DND-41 (cell line): ENCODE measurements at regions not wholly inside any gene's neighbourhood (a gene's known extent, or its start where the extent isn't known, plus 50 kb on each side); places are given as distances from the start of the nearest gene placed in this dataset.

Source experiments
- ATAC-seq: fragments of 200-7000 bp; cut with Tn5 transposase; 3 replicates; pipeline ENCODE4 v1.9.1; 2021; ENCODE audit warnings: low read depth; ENCODE audit not compliant: insufficient read depth
- DNase-seq: peaks from one replicate; pipeline ENCODE4 v3.0.0-alpha.2; 2020
- H2AFZ ChIP-seq: 2 replicates; pipeline ENCODE4 v1.6.0; 2012; ENCODE audit warnings: low read depth, low read length
- H3K27ac ChIP-seq: 2 replicates; pipeline ENCODE4 v1.5.1; 2012; ENCODE audit warnings: low read length, inconsistent platforms
- H3K27me3 ChIP-seq: fragments of 200-600 bp; sonication (generic); 2 replicates; pipeline ENCODE4 v1.6.0; 2012; ENCODE audit warnings: low read length, mild to moderate bottlenecking, inconsistent platforms; ENCODE audit not compliant: insufficient read depth, poor library complexity
- H3K36me3 ChIP-seq: 2 replicates; pipeline ENCODE4 v1.5.1; 2012; ENCODE audit warnings: low read length, inconsistent platforms; ENCODE audit not compliant: insufficient read depth
- H3K4me1 ChIP-seq: 2 replicates; pipeline ENCODE4 v1.5.1; 2012; ENCODE audit warnings: mild to moderate bottlenecking, low read length; ENCODE audit not compliant: insufficient read depth
- H3K4me2 ChIP-seq: 2 replicates; pipeline ENCODE4 v1.6.0; 2012; ENCODE audit warnings: mild to moderate bottlenecking, moderate library complexity, low read length, inconsistent platforms; ENCODE audit not compliant: insufficient read depth
- H3K4me3 ChIP-seq, 2 experiments: fragments of 200-600 bp in 1 of 2; shearing (Covaris generic) in 1 of 2; 2 replicates each; pipeline ENCODE4 v1.5.1; 2012 to 2016; ENCODE audit warnings: inconsistent platforms in 2 of 2, low read length in 2 of 2, mild to moderate bottlenecking in 2 of 2, low read depth in 1 of 2, moderate library complexity in 1 of 2
- H3K79me2 ChIP-seq: 2 replicates; pipeline ENCODE4 v1.6.0; 2012; ENCODE audit warnings: low read length, inconsistent platforms; ENCODE audit not compliant: insufficient read depth
- H3K9ac ChIP-seq: 2 replicates; pipeline ENCODE4 v1.6.0; 2012; ENCODE audit warnings: low read depth, mild to moderate bottlenecking, inconsistent platforms, low read length, moderate library complexity
- H3K9me3 ChIP-seq: 2 replicates; pipeline ENCODE4 v1.5.1; 2012; ENCODE audit warnings: low read length, moderate library complexity, mild to moderate bottlenecking, inconsistent platforms; ENCODE audit not compliant: insufficient read depth, severe bottlenecking
- H4K20me1 ChIP-seq: 2 replicates; pipeline ENCODE4 v1.6.0; 2012; ENCODE audit warnings: low read length; ENCODE audit not compliant: insufficient read depth
- EZH2 ChIP-seq: IDR thresholded peaks from 3 replicates; pipeline ENCODE4 v1.6.1; 2012; ENCODE audit warnings: borderline replicate concordance, low read depth, mild to moderate bottlenecking, moderate library complexity, low read length, inconsistent platforms; ENCODE audit not compliant: severe bottlenecking
- TF ChIP-seq, protein P1 (sequence below): IDR thresholded peaks from 2 replicates; pipeline ENCODE4 v1.5.1; 2012; ENCODE audit warnings: borderline replicate concordance, low read length, moderate library complexity, mild to moderate bottlenecking; ENCODE audit not compliant: poor library complexity, severe bottlenecking; ENCODE audit errors: extremely low read depth

DNA sequence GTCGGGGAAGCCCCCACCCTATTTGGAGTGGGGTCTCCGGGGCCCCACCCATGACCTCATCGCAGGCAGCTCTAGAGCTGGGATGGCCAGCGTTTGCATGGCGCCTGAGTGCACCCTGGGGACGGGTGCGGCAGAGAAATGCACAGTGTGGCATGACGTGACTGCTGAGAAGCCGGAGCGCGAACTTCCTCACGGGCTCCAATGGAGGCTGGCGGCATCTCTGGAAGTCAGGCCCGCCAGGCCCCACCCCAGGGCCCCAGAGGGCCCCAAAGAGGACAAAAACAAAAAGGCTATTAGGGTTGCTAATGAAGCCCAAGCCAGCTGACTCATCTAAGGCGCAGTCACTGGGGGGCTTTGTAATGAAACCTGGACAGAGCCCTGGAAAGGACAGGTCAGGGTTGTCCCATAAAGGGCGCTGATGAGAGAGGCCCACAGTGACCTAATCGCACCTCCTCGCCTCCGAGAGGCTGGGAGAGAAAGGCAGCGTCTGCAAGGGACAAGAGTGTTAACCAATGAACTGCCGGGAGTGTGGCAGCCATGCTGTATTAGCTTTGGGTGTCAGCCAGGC is 86.0 kb upstream of the C1QTNF7 start:
- H3K27ac ChIP-seq: no peak overlapping the region
- no peak overlapping the region for H2AFZ ChIP-seq
- H3K27me3 ChIP-seq: peaks cover 3% of the 10 kb centered on the region
- ATAC-seq: no peak
- DNase-seq: no peak
- H3K4me3 ChIP-seq: no peak overlapping the region
- no peaks in the 10 kb centered on the region for H3K4me1 ChIP-seq
- no peaks in the 10 kb centered on the region for H3K79me2 ChIP-seq
- no peak overlapping the region for H3K9ac ChIP-seq
- H3K9me3 ChIP-seq: no peaks in the 10 kb centered on the region
- no peak overlapping the region for H3K4me2 ChIP-seq
- no peak for TF ChIP-seq EZH2
- TF ChIP-seq, protein P1, sequence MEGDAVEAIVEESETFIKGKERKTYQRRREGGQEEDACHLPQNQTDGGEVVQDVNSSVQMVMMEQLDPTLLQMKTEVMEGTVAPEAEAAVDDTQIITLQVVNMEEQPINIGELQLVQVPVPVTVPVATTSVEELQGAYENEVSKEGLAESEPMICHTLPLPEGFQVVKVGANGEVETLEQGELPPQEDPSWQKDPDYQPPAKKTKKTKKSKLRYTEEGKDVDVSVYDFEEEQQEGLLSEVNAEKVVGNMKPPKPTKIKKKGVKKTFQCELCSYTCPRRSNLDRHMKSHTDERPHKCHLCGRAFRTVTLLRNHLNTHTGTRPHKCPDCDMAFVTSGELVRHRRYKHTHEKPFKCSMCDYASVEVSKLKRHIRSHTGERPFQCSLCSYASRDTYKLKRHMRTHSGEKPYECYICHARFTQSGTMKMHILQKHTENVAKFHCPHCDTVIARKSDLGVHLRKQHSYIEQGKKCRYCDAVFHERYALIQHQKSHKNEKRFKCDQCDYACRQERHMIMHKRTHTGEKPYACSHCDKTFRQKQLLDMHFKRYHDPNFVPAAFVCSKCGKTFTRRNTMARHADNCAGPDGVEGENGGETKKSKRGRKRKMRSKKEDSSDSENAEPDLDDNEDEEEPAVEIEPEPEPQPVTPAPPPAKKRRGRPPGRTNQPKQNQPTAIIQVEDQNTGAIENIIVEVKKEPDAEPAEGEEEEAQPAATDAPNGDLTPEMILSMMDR: no peak
- no peaks in the 10 kb centered on the region for H3K36me3 ChIP-seq
- H4K20me1 ChIP-seq: no peaks in the 10 kb centered on the region

DNA sequence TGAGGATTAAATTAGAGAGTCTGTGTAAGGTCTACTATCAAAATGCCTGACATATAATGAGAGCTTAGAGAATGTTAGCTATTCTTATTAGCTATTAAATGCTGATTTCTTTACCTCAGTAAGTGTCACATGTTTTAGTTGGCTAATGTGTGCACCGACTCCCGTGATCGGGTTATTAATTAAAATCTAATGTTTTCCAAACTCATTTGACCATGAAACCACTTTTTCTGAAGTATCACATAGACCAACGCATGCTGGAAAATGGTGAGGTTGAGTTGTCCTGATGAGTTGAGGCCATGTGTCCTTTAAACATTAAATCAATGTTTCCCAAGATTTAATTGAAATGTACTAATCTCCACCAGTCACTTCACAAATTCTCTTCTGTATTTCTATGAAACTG is 84.8 kb upstream of the C1QTNF7 start:
- peaks cover 3% of the 10 kb centered on the region for H3K27me3 ChIP-seq
- DNase-seq: no peak

DNA sequence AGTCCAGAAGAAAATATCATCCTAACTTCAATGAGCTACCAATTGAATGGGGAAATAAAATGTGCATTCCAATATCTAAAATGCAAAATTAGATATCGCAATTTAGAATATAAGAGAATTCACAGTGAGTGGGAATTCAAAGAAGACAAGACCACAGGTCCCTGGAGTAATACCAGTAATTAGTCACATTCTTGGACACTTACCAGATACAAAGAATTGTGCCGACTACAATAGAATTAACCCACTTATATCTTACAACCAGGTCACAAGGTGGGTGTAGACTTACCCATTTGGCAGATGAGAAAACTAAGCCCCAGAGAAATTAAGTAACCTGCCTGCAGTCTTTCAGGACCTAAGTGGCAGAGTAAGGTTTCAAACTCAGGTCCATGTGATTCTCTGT is 84.3 kb upstream of the C1QTNF7 start:
- H3K4me2 ChIP-seq: no peak overlapping the region
- DNase-seq (no peak), ATAC-seq (no peak)
- no peak overlapping the region for H3K9ac ChIP-seq
- no peaks in the 10 kb centered on the region for H4K20me1 ChIP-seq
- no peaks in the 10 kb centered on the region for H3K36me3 ChIP-seq
- no peak overlapping the region for H3K27ac ChIP-seq
- H3K4me3 ChIP-seq: no peak overlapping the region
- H3K79me2 ChIP-seq: no peaks in the 10 kb centered on the region
- TF ChIP-seq, protein P1: no peak
- no peak for TF ChIP-seq EZH2
- no peaks in the 10 kb centered on the region for H3K9me3 ChIP-seq
- peaks cover 3% of the 10 kb centered on the region for H3K27me3 ChIP-seq
- H2AFZ ChIP-seq: no peak overlapping the region
- H3K4me1 ChIP-seq: no peaks in the 10 kb centered on the region

More for the DNA sequence above, 84.8 kb upstream of the C1QTNF7 start:
- Histone ChIP-seq H4K20me1 (no peaks in the 10 kb centered on the region), H3K4me2 (no peak overlapping the region), H3K27ac (no peak overlapping the region), H3K9me3 (no peaks in the 10 kb centered on the region), H3K36me3 (no peaks in the 10 kb centered on the region), H3K4me3 (no peak overlapping the region), H3K9ac (no peak overlapping the region), H3K4me1 (no peaks in the 10 kb centered on the region), H2AFZ (no peak overlapping the region), H3K79me2 (no peaks in the 10 kb centered on the region)
- no peak for ATAC-seq
- no peak for TF ChIP-seq EZH2
- TF ChIP-seq, protein P1: no peak
